BJ (cell line): ENCODE measurements at regions not wholly inside any gene's neighbourhood (a gene's known extent, or its start where the extent isn't known, plus 50 kb on each side); places are given as distances from the start of the nearest gene placed in this dataset.

Experiments
- CTCF ChIA-PET: fragments of 350-600 bp; formaldehyde crosslinking; extraction: SDS; loops from one replicate; lab custom pipeline; 2021; ENCODE audit warnings: antibody characterized with exemption, inconsistent platforms; lab: Yijun Ruan, JAX
- POLR2A ChIA-PET: fragments of 300-600 bp; sonication (Branson Sonifier 250); formaldehyde crosslinking; extraction: SDS; loops from one replicate; lab custom pipeline; 2021; ENCODE audit warnings: antibody characterized with exemption; lab: Charles Lee
- DNase-seq: peaks from one replicate; pipeline ENCODE4 v3.0.0-alpha.2; 2011; ENCODE audit warnings: low read depth
- H3K27me3 ChIP-seq: 2 replicates; pipeline ENCODE4 v1.6.0; 2011; ENCODE audit warnings: low read length; ENCODE audit not compliant: control insufficient read depth, insufficient read depth
- H3K36me3 ChIP-seq: 2 replicates; pipeline ENCODE4 v1.5.1; 2011; ENCODE audit warnings: low read length; ENCODE audit not compliant: control insufficient read depth, insufficient read depth
- H3K4me3 ChIP-seq: 2 replicates; pipeline ENCODE4 v1.5.1; 2011; ENCODE audit warnings: low read depth, mild to moderate bottlenecking, control low read depth, low read length
- CTCF ChIP-seq: IDR thresholded peaks from 2 replicates; pipeline ENCODE4 v1.5.1; 2011; ENCODE audit warnings: low read depth, mild to moderate bottlenecking, control low read depth, inconsistent platforms, low read length, moderate library complexity; ENCODE audit not compliant: insufficient read depth

GRCh38 chr2:52968043-52968442, 799.6 kb upstream of the CHAC2 start:
- H3K4me3 ChIP-seq = no peak overlapping the region
- H3K27me3 ChIP-seq = no peaks in the 10 kb centered on the region
- DNase-seq = no peak
- POLR2A ChIA-PET = no interaction called here
- TF ChIP-seq CTCF = no peak
- no peaks in the 10 kb centered on the region for H3K36me3 ChIP-seq
- CTCF ChIA-PET = no interaction called here

- no peak overlapping the region for H3K4me3 ChIP-seq
- ChIA-PET POLR2A (no interaction called here), CTCF (no interaction called here)
- no peaks in the 10 kb centered on the region for H3K27me3 ChIP-seq
- no peak for TF ChIP-seq CTCF
- no peak for DNase-seq
- H3K36me3 ChIP-seq = no peaks in the 10 kb centered on the region
These were observed 802.6 kb upstream of the CHAC2 start for GRCh38 chr2:52964916-52965530.

- TF ChIP-seq CTCF = no peak
- no peaks in the 10 kb centered on the region for H3K27me3 ChIP-seq
- H3K4me3 ChIP-seq = no peak overlapping the region
- no peaks in the 10 kb centered on the region for H3K36me3 ChIP-seq
- CTCF ChIA-PET = no interaction called here
- no peak for DNase-seq
- POLR2A ChIA-PET = no interaction called here
These were observed 806.2 kb upstream of the CHAC2 start for GRCh38 chr2:52961403-52961802.

GRCh38 chr2:52960881-52961280, 806.7 kb upstream of the CHAC2 start:
- TF ChIP-seq CTCF = no peak
- CTCF ChIA-PET = no interaction called here
- POLR2A ChIA-PET = no interaction called here

GRCh38 chr2:52959801-52960200, 807.8 kb upstream of the CHAC2 start:
- POLR2A ChIA-PET = no interaction called here
- TF ChIP-seq CTCF = no peak
- no peak for DNase-seq
- H3K36me3 ChIP-seq = no peaks in the 10 kb centered on the region
- CTCF ChIA-PET = no interaction called here
- H3K27me3 ChIP-seq = no peaks in the 10 kb centered on the region
- no peak overlapping the region for H3K4me3 ChIP-seq

More at GRCh38 chr2:52960881-52961280, 806.7 kb upstream of the CHAC2 start:
- H3K4me3 ChIP-seq = no peak overlapping the region
- no peak for DNase-seq
- no peaks in the 10 kb centered on the region for H3K27me3 ChIP-seq
- no peaks in the 10 kb centered on the region for H3K36me3 ChIP-seq
